DMS153 treated with DMSO at 0.1 percent for 48 hours (cell line): ENCODE measurements at regions not wholly inside any gene's neighbourhood (a gene's known extent, or its start where the extent isn't known, plus 50 kb on each side); places are given as distances from the start of the nearest gene placed in this dataset.
"Not testable (repeated sequence)": the region's sequence is repeated elsewhere in the genome, so short reads cannot be mapped to it uniquely, and the experiment has no call there.

Source experiments
- DNase-seq: peaks from one replicate; lab custom pipeline; 2025; ENCODE audit not compliant: unreplicated experiment; lab: John Stamatoyannopoulos, UW

DNA sequence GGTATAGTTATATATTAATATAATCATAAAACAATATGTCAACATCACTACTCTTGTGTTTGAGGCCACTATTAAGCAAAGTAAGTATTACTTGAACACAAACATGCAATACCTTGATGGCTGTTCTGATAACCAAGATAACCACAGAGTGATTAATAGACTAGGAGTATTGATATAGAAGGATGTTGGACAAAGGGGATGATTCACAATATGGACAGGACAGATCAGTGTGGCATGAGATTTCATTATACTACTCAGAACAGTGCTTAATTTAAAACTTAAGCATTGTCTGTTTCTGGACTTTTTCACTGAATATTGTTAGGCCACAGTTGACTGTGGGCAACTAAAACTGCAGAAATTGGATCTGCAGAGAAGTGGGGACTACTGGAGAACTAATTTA lies 384.2 kb downstream of the SLITRK1 start:
- DNase-seq = no peak

- DNase-seq = no peak
Observed at GRCh38 chr13:83496501-83496900, 385.8 kb downstream of the SLITRK1 start.

- DNase-seq = no peak
Observed at GRCh38 chr13:83485101-83485500, 397.2 kb downstream of the SLITRK1 start.

GRCh38 chr13:83471011-83471410 lies 411.3 kb downstream of the SLITRK1 start:
- no peak for DNase-seq

- no peak for DNase-seq
Observed at GRCh38 chr13:83470133-83470797, 412.0 kb downstream of the SLITRK1 start.

DNA sequence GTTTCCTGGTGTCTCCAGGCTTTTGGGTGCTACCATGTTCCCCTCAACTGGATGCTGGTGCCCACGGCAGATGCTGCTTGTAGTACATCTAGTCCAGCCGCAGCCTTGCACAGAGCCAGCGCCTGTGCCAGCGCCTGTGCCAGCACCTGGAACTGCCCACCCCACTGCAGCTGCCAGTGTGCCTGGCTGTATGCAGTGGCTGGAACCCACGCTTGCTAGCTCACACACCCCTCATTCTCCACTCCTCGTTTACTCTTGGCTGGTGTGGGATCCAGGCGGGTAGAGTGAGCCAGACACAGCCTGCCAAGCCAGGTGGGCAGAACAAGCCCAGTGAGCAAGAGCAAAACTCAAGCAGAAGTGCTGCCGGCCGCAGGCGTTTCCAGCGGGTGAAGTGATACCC lies 428.6 kb downstream of the SLITRK1 start:
- DNase-seq = no peak

DNA sequence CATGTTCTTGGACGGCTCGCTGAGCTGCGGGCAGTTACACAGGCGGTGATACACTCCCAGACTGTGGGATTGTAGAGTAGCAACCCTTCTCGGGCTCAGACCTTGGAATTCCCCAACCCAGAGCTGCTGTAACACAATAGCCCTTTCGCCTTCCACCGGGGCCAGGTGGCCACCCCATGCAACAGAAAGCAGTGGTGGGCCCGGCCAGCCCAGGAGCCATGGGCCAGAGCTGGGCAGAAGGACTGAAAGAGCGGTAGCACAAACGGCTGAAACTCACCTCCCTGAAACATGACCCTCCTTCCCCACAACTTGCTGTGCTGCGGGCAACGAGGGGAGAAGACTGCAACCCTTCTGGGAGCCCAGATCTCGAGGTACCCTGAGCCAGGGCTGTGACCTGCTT lies 429.0 kb downstream of the SLITRK1 start:
- no peak for DNase-seq

DNA sequence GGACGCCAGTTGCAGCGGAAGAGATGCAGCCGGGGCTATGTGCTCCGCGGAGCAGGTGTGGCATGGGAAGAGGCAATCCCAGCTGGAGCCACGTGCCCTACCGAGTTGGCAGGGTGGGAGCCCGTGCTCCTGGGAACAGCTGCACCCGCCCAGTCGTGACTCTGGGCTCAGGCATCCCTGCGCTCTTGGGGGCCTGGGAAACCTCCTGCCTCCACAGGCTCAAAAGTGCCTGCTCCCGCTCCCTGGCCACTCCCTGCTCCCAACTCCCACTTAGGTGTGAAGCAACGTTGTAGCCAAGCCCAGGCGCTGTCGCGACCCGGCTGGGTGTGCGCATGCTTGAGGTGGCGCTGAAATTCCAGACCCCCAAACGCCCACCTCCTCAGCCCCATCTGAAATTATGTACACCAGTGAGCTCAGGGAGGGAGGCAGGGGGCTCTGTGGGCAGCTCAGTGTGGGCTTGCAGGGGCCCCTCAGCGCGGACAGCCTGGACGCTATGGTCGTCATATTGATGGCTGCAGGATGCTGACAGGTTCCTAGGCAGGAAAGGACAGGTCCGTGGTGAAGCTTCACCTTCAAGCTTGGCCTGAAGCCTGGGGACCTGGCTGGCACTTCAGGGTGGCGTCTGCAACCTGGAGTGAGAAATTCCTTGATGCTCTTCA lies 429.9 kb downstream of the SLITRK1 start:
- DNase-seq = no peak

- no peak for DNase-seq
Observed at GRCh38 chr13:83450591-83450990, 431.7 kb downstream of the SLITRK1 start.

GRCh38 chr13:83449668-83450395 lies 432.4 kb downstream of the SLITRK1 start:
- no peak for DNase-seq

- no peak for DNase-seq
Observed at GRCh38 chr13:83440465-83440864, 441.8 kb downstream of the SLITRK1 start.

DNA sequence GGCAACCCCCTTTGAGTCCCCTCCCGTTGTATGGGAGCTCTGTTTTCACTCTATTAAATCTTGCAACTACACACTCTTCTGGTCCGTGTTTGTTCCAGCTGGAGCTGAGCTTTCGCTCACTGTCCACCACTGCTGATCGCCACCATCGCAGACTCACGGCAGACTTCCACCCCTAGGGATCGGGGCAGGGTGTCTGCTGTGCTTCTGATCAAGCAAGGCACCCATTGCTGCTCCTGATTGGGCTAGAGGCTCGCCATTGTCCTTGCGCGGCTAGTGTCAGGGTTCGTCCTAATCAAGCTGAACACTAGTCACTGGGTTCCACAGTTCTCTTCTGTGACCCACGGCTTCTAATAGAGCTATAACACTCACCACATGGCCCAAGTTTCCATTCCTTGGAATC lies 442.8 kb downstream of the SLITRK1 start:
- DNase-seq = not testable (repeated sequence)

DNA sequence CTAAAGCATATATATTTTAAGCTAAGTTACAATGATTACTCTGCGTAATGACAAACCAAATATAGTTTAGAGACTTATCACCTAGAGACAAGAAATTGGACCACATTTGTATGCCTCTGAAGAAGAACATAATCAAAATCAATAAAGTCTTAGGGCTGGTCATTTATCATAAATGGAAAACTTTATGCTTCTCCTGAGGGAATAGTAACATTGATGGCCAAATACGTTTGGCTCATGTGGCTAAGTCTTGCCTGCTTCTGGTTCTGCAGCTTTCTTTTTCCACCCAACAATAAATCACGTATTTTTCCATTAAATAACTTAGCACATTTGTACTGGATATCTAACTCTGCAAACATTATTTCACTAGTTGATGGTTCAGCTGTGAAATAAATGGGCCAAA lies 458.4 kb downstream of the SLITRK1 start:
- no peak for DNase-seq

DNA sequence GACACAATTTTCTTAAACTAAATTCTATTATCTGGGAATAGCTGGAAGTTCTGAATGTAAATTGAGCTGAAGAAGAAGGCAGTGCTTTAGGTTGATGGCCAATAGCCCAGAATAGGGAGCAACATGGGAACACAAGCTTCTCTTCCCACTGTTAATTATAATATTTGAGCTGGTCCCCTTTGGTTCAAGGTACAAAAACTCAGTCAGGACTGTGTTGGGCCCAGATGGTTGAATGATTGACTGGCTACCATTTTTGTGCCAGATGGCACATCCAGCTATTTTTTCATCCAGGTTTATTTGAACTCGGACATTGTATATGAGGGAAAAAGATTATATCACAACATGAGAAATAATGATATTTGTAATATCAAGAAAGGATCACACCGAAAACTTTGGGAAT lies 458.9 kb downstream of the SLITRK1 start:
- no peak for DNase-seq

GRCh38 chr13:83414393-83414792 lies 467.9 kb downstream of the SLITRK1 start:
- DNase-seq = no peak

DNA sequence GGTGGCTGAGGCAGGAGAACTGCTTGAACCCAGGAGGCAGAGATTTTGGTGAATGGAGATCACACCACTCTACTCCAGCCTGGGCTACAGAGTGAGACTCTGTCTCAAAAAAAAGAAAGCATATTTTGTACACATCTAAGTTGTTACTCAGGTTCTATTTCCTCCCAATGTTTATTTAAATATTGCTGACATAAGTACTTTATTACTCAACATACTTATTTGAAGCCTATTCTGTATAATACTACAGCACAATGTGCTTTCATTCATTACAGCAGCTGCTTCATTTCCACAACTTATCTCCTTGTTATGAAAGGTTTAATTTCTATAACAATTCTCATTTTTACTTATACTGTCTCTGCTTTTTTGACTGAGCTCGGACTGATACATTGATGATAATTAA lies 495.7 kb downstream of the SLITRK1 start:
- no peak for DNase-seq

GRCh38 chr13:83378908-83379307 lies 503.4 kb downstream of the SLITRK1 start:
- no peak for DNase-seq

DNA sequence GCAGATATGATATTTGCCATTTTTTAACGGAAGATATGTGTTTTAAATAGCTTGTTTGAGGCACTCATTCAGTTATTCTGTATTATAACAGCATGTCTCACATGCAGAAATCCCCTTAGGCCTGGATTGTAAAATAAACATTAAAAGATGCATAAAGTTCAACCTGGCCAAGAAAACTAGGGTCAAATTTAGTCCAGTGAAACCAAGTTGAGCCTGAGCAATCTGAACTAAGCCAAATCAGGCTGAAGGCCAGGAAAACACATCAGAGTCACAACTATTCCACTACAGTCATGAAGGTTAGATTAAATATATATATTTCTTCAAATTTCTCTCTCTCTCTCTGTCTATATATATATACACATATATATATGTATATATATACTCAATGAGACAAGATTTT lies 504.8 kb downstream of the SLITRK1 start:
- DNase-seq = no peak

- no peak for DNase-seq
Observed at GRCh38 chr13:83372786-83373185, 509.5 kb downstream of the SLITRK1 start.

DNA sequence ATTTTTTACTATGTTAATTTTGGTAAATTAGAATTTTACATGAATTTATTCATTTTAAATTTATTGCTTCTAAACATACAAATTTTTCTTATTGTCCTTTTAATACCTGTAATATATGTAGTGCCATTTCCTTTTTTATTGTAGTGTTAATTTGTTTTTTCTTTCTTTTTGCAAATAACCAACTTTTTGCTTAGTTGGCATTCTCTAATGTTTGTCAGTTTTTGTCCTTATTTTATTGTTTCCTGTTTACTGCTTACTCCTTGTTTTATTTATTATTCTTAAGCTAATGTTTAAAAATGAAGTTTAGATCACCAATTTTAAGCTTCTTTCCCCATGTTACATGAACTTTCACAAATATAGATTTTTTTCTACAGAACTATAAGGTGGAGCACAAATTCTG lies 516.6 kb downstream of the SLITRK1 start:
- no peak for DNase-seq

DNA sequence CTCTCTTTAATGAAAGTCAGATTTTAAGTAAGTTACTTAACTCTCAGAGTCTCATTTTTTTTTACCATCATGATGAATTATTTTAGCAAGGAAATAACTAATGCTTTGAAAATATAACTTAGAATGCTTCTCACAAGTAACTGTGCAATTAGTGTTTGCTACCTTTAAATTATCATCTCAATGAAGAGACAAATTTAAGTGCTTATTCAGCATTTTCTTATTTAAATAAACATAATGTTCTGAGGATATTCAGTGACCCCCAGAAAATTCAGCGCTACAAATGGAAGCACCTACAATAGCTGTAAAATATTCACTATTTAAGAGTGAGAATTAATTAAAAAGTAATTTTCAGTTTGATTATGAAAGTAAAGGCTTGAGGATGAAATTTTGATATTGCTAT lies 527.2 kb downstream of the SLITRK1 start:
- DNase-seq = no peak

DNA sequence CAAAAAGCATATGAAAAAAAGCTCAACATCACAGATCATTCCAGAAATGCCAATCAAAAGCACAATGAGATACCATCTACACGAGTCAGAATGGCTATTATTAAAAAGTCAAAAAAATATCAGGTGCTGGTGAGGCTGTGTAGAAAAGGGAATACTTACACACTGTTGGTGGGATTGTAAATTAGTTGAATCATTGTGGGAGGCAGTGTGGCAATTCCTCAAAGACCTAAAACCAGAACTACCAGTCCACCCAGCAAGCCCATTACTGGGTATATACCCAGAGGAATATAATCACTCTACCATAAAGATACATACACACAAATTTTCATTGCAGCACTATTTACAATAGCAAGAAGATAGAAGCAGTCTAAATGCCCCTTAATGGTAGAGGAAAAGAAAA lies 529.9 kb downstream of the SLITRK1 start:
- DNase-seq = no peak
